Heart left ventricle (tissue), 16 donors: ENCODE measurements at regions not wholly inside any gene's neighbourhood (a gene's known extent, or its start where the extent isn't known, plus 50 kb on each side); places are given as distances from the start of the nearest gene placed in this dataset.
A peak's percentile ranks its signal among the peaks of the same experiment; 100 is the strongest.

Source experiments
- ATAC-seq, 4 donors: fragments of 200-7000 bp; cut with Tn5 transposase; one replicate each; pipeline ENCODE4 v1.9.1; 2020 to 2022; ENCODE audit warnings: moderate library complexity in 4 of 4, mild to moderate bottlenecking in 3 of 4, moderate number of reproducible peaks in 1 of 4
- DNase-seq, 5 donors: peaks; one replicate each; pipeline ENCODE4 v3.0.0-alpha.2; 2020
- H3K27ac ChIP-seq, 12 donors: fragments of 200-600 bp; sonication (generic) in 4 of 12; one replicate each; pipeline versions ENCODE4 v1.5.0 to v1.8.0; 2016 to 2022; ENCODE audit warnings: mild to moderate bottlenecking in 2 of 12
- H3K27me3 ChIP-seq, 9 donors: fragments of 200-600 bp; sonication (generic) in 2 of 9; one replicate each; pipeline versions ENCODE4 v1.5.1 to v1.8.0; 2016 to 2022; ENCODE audit warnings: mild to moderate bottlenecking in 3 of 9
- H3K36me3 ChIP-seq, 9 donors: fragments of 200-600 bp; sonication (generic) in 2 of 9; one replicate each; pipeline versions ENCODE4 v1.5.0 to v1.8.0; 2018 to 2022; ENCODE audit warnings: mild to moderate bottlenecking in 2 of 9
- H3K4me1 ChIP-seq, 12 donors: fragments of 200-600 bp; sonication (generic) in 4 of 12; one replicate each; pipeline versions ENCODE4 v1.5.0 to v1.8.0; 2016 to 2022; ENCODE audit warnings: mild to moderate bottlenecking in 3 of 12
- H3K4me3 ChIP-seq, 12 donors: fragments of 200-600 bp; sonication (generic) in 4 of 12; one replicate each; pipeline versions ENCODE4 v1.5.0 to v1.8.0; 2017 to 2022; ENCODE audit warnings: mild to moderate bottlenecking in 9 of 12, moderate library complexity in 4 of 12
- H3K9me3 ChIP-seq, 12 donors: fragments of 200-600 bp; sonication (generic) in 4 of 12; one replicate each; pipeline versions ENCODE4 v1.5.0 to v1.8.0; 2016 to 2022; ENCODE audit warnings: mild to moderate bottlenecking in 1 of 12
- POLR2A ChIP-seq, 2 donors: fragments of 450-650 bp; IDR thresholded peaks; one replicate each; pipeline ENCODE4 v1.6.1; 2017; ENCODE audit warnings: antibody characterized with exemption in 2 of 2, mild to moderate bottlenecking in 2 of 2, moderate library complexity in 2 of 2
- WGBS, 4 donors: extraction: QIAGEN DNeasy Blood & Tissue Kit in 2 of 4; methylation state at CpG; one replicate each; pipeline versions ENCODE4 v1.1.5 to v1.1.7; 2013 to 2018; 5-methylcytosine and 5-hydroxymethylcytosine counted together
- intact Hi-C, 10 donors: fragments of 100-400 bp; cut with DNase I; formaldehyde crosslinking; loops; one replicate each; pipeline versions ENCODE4 v1.11.1 to v1.14.2; 2022
- TF ChIP-seq, protein P1 (sequence below), 12 donors: fragments of 200-600 bp; sonication (generic) in 4 of 12; IDR thresholded peaks; one replicate each; pipeline versions ENCODE4 v1.5.0 to v1.8.0; 2018 to 2022; ENCODE audit warnings: antibody characterized with exemption in 12 of 12, mild to moderate bottlenecking in 5 of 12
- donor health status: ischemic (EF 13 %, LVEDD 7.1; RV severe dilation, severe dysfunction).
- donor health status: healthy with polysubstance abuse.
- donor health status: DM: no; HTN: yes; CAD: no.
- donor health status: DM: no; HTN: no; CAD: no.
- donor health status: ischemic (EF 25% LVEDD 6.9; RV normal size, moderate dysfunction).
- donor health status: ischemic (EF 25% LVEDD 5.7; RV mildly dilated, moderate dysfunction).
- donor health status: healthy.
- donor health status: DM: yes; HTN: yes; CAD: no.
- donor health status: ischemic (EF 35%, LVEDD 5.7; RV mildly dilated, moderate dysfunction).
- donor health status: nonischemic (EF 11% LVEDD 7.7; RV severe dilation, severe dysfunction).
- donor health status: DM: yes; HTN: yes; CAD: no.
- donor health status: PGD.
- donor health status: ischemic (EF 29% LVEDD 5.4; RV normal size, mild dysfunction).
- donor health status: nonischemic (EF 23%, LVEDD 6.1; RV moderate dilation, normal function).

- ATAC-seq (no peak), DNase-seq (no peak)
- intact Hi-C loops, result no loop called here
- Histone ChIP-seq H3K4me1 (peaks cover 0 to 16% (median 8%) of the 10 kb centered on the region in 12 donors), H3K36me3 (no peaks in the 10 kb centered on the region), H3K27ac (no peak overlapping the region), H3K27me3 (no peaks in the 10 kb centered on the region), H3K4me3 (no peak overlapping the region), H3K9me3 (no peaks in the 10 kb centered on the region)
- WGBS, 4 donors, result 84 to 92% (median 91%) methylated on average over 7 of the region's 7 CpGs
- TF ChIP-seq, protein P1, sequence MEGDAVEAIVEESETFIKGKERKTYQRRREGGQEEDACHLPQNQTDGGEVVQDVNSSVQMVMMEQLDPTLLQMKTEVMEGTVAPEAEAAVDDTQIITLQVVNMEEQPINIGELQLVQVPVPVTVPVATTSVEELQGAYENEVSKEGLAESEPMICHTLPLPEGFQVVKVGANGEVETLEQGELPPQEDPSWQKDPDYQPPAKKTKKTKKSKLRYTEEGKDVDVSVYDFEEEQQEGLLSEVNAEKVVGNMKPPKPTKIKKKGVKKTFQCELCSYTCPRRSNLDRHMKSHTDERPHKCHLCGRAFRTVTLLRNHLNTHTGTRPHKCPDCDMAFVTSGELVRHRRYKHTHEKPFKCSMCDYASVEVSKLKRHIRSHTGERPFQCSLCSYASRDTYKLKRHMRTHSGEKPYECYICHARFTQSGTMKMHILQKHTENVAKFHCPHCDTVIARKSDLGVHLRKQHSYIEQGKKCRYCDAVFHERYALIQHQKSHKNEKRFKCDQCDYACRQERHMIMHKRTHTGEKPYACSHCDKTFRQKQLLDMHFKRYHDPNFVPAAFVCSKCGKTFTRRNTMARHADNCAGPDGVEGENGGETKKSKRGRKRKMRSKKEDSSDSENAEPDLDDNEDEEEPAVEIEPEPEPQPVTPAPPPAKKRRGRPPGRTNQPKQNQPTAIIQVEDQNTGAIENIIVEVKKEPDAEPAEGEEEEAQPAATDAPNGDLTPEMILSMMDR (IDR thresholded peaks at IDR 0.05), result no peak
- TF ChIP-seq POLR2A (IDR thresholded peaks at IDR 0.05), result no peak
These were observed 179.9 kb upstream of the THBS1 start for GRCh38 chr15:39400821-39401550.

DNA sequence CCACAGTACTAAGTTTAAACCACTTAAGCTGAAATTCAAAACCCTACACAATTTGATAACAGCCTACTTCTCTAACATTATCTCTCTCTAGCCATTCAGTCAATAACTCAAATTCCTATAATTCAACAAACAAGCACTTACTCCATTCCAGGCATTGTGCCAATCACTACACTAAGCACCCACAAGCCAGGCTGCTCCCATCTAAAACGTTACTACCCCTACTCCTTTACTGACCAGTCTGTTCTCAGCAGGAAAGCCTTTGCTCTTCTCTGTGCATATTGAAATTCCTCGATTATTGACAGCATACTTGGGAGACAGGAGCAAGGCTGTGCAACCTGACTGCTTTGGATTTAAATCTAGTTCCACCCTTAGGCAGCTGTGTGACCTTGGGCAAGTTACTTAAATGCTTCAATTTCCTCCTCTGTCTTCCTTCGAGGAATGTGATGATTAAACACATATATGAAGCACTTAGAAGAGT is 177.2 kb upstream of the THBS1 start:
- intact Hi-C loops, result no loop called here
- Histone ChIP-seq H3K27me3 (no peaks in the 10 kb centered on the region), H3K4me3 (no peak overlapping the region), H3K9me3 (no peaks in the 10 kb centered on the region), H3K27ac (no peak overlapping the region), H3K36me3 (no peaks in the 10 kb centered on the region), H3K4me1 (peaks cover 0 to 22% (median 8%) of the 10 kb centered on the region in 12 donors)
- ATAC-seq (no peak), DNase-seq (no peak)
- 18 to 29% (median 29%) methylated on average over 3 of the region's 3 CpGs for WGBS, 4 donors
- TF ChIP-seq POLR2A (IDR thresholded peaks at IDR 0.05), result no peak
- TF ChIP-seq, protein P1 (IDR thresholded peaks at IDR 0.05), result no peak

DNA sequence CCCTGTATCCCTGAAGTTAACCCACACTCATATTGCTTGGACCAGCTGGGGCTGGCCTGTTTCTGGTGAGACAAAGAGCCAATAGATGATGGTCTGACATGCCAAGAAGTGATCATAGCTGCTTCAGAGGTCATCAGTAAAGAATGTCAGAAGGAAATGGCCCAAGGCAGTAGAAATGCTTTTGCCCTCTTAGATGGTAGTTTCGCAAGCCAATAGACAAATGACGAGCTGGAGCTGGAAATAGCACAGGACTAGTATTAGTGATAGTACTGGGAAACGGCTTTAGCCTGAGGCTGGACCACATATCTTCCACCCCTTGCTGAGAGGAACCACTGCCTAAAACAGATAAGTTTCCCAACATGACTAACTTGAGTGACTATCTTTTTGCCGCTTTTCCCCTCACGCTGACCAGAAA is 176.1 kb upstream of the THBS1 start:
- Histone ChIP-seq H3K4me3 (no peak overlapping the region), H3K36me3 (no peaks in the 10 kb centered on the region), H3K27me3 (no peaks in the 10 kb centered on the region), H3K4me1 (peaks cover 0 to 22% (median 8%) of the 10 kb centered on the region in 12 donors), H3K27ac (peak overlapping the region in 2 of 12 donors; percentile 9 to 50), H3K9me3 (no peaks in the 10 kb centered on the region)
- 45 to 63% (median 56%) methylated on average over 5 of the region's 5 CpGs for WGBS, 4 donors
- intact Hi-C loops, result no loop called here
- DNase-seq, result peak in 1 of 5 donors; percentile 39
- peak; percentile 57 to 91 (median 84) for ATAC-seq
- TF ChIP-seq POLR2A (IDR thresholded peaks at IDR 0.05), result no peak
- TF ChIP-seq, protein P1 (IDR thresholded peaks at IDR 0.05), result no peak

GRCh38 chr15:39406485-39406884 is 174.4 kb upstream of the THBS1 start:
- no peak overlapping the region for H3K4me3 ChIP-seq
- no peak overlapping the region for H3K27ac ChIP-seq
- DNase-seq (no peak), ATAC-seq (no peak)
- no peaks in the 10 kb centered on the region for H3K9me3 ChIP-seq
- H3K27me3 ChIP-seq, result no peaks in the 10 kb centered on the region
- 87 to 93% (median 93%) methylated on average over 6 of the region's 6 CpGs for WGBS, 4 donors
- H3K36me3 ChIP-seq, result no peaks in the 10 kb centered on the region
- intact Hi-C loops, result no loop called here
- H3K4me1 ChIP-seq, result peaks cover 0 to 22% (median 8%) of the 10 kb centered on the region in 12 donors
- TF ChIP-seq, protein P1 (IDR thresholded peaks at IDR 0.05), result no peak
- no peak for TF ChIP-seq POLR2A (IDR thresholded peaks at IDR 0.05)
